ENCODE measurements at regions not wholly inside any gene's neighbourhood (a gene's known extent, or its start where the extent isn't known, plus 50 kb on each side); places are given as distances from the start of the nearest gene placed in this dataset.

DNA sequence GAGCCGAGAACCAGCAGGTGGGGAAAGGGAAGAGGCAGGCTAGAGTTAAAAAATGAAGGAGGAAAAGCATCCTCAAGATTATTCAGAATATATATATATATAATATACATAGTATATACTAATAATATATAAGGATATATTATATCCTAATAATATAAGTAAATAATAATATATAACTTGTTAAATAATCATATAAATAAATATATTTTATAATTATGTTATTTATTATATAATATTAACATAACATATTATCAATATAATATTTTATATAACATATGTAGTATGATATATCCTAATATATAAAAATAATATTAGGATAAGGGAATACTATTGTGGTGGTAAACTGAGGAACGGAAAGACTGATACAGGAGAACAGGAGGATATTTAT, 171.8 kb downstream of the TRIM27 start:
- TF ChIP-seq POLR2AphosphoS5 (IDR thresholded peaks at IDR 0.05; ENCODE audit: low read depth, low read length) (no peak), TAF1 (IDR thresholded peaks at IDR 0.05; ENCODE audit: borderline replicate concordance, low read depth, low read length) (no peak)

Data from GM12892 (cell line).